Right ventricle myocardium inferior (tissue), 1 donor: ENCODE measurements at regions not wholly inside any gene's neighbourhood (a gene's known extent, or its start where the extent isn't known, plus 50 kb on each side); places are given as distances from the start of the nearest gene placed in this dataset. TPM values are rescaled to one million over a fixed set of nuclear protein-coding genes. Genes with fewer than 3 reads are reported as not detected.
A peak's percentile ranks its signal among the peaks of the same experiment; 100 is the strongest.
"Not testable (repeated sequence)": the region's sequence is repeated elsewhere in the genome, so short reads cannot be mapped to it uniquely, and the experiment has no call there.

Source experiments
- ATAC-seq: fragments of 200-7000 bp; cut with Tn5 transposase; one replicate; pipeline ENCODE4 v1.9.1; 2020; ENCODE audit warnings: mild to moderate bottlenecking, moderate library complexity
- DNase-seq: peaks from one replicate; pipeline ENCODE4 v3.0.0; 2021; ENCODE audit errors: missing footprints
- intact Hi-C: fragments of 100-400 bp; cut with DNase I; formaldehyde crosslinking; loops from one replicate; pipeline ENCODE4 v1.11.0; 2022
- microRNA-seq: library from miRNA; unstranded; fragments of <30 nt; microRNA quantifications from one replicate; pipeline ENCODE4 v1.2.0, GENCODE V29; 2020
- donor health status: DM: no; HTN: yes; CAD: no; lungs with severe emphysema.

DNA sequence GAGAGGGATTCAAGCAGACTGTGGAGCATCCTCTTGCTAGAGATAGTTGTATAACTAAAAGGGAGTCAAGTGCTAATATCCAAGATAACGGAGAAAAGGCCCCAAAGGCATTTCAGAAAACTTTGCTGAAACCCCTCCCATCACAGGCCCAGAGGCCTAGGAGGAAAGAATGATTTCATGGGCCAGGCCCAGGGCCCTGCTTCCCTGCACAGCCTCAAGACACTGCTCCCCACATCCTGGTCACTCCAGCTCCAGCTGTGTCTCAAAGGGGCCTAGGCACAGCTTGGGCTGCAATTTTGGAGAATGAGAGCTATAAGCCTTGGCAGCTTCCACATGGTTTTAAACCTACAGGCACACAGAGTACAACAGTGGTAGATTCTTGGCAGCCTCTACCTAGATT lies 85.6 kb downstream of the OR13A1 start:
- no peak for ATAC-seq
- DNase-seq = no peak
- intact Hi-C loops = no loop called here

- ATAC-seq = peak; percentile 74
- intact Hi-C loops = loop anchor here (5.0 kb wide), 1 partner anchor 228 kb away; no protein-coding TSS in a partner anchor
Measured at GRCh38 chr10:45235260-45235769, 80.1 kb downstream of the OR13A1 start.

GRCh38 chr10:45235798-45236220 lies 79.6 kb downstream of the OR13A1 start:
- DNase-seq = no peak
- intact Hi-C loops = loop anchor here (5.0 kb wide), 1 partner anchor 229 kb away; no protein-coding TSS in a partner anchor
- no peak for ATAC-seq

More at GRCh38 chr10:45235260-45235769, 80.1 kb downstream of the OR13A1 start:
- DNase-seq = not testable (repeated sequence)

DNA sequence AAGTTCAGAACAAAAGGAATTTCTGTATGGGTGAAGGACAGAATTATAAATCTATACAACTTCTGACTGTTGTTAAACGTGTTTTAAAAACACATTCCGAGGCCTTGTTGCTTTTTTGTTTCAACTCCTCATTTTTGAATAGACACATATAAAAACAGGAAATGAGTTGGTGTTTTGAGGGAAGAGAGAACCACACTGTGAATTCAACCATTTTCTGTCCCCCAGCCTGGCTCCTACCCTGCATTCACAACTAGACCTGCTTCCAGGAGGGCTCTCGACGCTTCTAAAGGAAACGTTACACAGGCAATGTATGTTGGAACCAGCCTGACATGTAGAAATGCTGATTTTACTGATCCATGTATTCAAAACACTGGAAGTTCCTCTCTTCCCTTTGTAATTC lies 76.5 kb downstream of the OR13A1 start:
- ATAC-seq (no peak), DNase-seq (no peak)
- intact Hi-C loops = loop anchor here (5.0 kb wide), 1 partner anchor 232 kb away; no protein-coding TSS in a partner anchor

DNA sequence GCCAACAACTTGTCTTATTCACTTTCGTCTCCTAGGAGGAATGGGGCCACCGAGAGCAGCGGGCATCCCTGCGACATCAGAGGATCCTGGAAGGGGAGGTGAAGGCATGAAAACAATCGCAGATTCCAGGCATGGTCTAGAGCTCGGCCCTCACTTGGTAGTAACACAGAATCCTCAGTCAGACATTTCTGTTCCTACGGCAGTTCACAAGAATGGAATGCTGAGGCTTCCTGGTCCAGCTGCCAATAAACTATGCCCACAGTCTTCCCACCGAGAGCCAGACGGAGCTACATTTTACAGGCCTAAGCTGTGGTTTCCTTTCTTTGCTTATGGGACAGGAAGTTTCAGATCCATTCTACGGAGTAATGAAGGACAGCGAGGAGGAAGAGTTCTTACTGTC lies 75.8 kb downstream of the OR13A1 start:
- ATAC-seq (no peak), DNase-seq (no peak)
- intact Hi-C loops = loop anchor here (5.0 kb wide), 1 partner anchor 232 kb away; no protein-coding TSS in a partner anchor

DNA sequence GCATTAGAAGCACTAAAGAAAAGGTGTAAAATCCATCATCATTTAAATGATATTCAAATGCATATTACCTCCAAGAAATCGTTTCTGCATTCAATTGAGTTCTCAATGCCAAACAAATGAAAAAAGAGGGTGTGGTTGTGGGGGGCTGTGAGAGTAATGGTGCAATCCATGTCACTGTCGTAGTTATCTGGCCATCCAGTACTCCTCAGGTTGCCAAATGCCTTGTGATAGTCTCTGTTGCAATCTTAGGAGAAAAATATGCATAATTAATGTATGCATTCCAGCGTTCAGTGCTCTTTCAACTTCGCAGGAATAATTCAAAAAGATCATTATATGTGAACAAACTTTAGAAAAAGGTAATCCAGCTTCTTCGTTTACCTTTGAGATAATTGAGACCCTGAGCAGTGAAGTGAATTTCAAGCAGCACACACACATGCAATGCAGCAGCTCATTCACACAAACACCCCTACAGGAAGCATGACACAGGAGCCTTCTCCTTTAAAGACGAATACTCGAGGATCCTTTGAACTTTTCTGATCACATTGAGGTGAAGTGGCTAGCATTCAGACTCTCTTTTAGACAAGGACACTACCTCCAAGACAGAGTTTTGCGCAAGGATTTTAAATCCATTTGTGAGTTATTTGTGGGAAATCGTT lies 73.4 kb downstream of the OR13A1 start:
- ATAC-seq (no peak), DNase-seq (no peak)
- intact Hi-C loops = no loop called here

- ATAC-seq (no peak), DNase-seq (no peak)
- intact Hi-C loops = no loop called here
Measured at GRCh38 chr10:45243261-45243660, 72.1 kb downstream of the OR13A1 start.

GRCh38 chr10:45246522-45246921 lies 68.9 kb downstream of the OR13A1 start:
- intact Hi-C loops = loop anchor here (5.0 kb wide), 1 partner anchor 481 kb away; the partner anchor contains the start of gene WASHC2C
- DNase-seq = no peak
- no peak for ATAC-seq

- ATAC-seq (peak; percentile 37), DNase-seq (no peak)
- intact Hi-C loops = loop anchor here (5.0 kb wide), 2 partner anchors 212 to 477 kb away; partner anchors contain the start of gene WASHC2C
Measured at GRCh38 chr10:45249978-45250693, 65.3 kb downstream of the OR13A1 start.

- intact Hi-C loops = loop anchor here (5.0 kb wide), 1 partner anchor 212 kb away; no protein-coding TSS in a partner anchor
- not testable (repeated sequence) for DNase-seq, ATAC-seq
Measured at GRCh38 chr10:45250694-45251075, 64.7 kb downstream of the OR13A1 start.

Small RNAs in the stretch of these regions (microRNA-seq; reads per million reads assigned to microRNA genes)
- gene MIR3156-1 = not detected
